ENCODE measurements at regions not wholly inside any gene's neighbourhood (a gene's known extent, or its start where the extent isn't known, plus 50 kb on each side); places are given as distances from the start of the nearest gene placed in this dataset.

DNA sequence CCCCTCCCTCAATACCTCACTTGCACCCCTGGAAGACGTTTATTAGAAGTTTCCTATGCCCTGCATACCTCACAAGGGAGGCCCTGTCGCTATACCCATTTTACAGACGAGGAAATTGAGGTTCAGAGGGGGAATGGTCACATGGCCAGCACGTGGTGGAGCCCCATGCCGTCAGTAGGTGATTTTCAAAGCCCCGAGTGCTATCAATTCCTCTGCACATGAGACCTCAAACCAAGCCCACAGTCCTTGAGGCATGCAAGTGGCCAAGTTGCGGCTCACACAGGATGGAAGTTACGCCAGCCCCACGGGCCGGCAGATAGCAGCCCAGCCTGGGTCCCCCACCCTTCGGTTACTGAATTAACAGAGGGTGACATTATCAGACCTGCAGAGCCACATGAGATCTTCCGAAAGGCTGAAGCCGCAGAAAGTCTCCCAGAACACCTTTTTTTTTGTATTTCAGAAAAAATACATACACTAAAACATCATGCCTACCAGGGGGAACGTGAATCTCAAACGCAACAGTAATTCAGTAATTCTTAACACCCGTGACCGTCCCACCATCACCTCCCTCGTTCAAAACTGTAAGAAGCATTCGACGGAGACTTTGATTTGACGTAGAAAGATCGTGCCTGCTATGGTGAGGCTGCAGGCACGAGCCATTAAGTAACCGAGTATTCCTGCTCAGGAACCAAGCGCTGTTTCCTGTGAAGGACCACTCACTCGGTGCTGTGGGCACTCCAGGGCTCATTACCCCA is 129.0 kb downstream of the RFLNA start:
- no peak for DNase-seq

DNA sequence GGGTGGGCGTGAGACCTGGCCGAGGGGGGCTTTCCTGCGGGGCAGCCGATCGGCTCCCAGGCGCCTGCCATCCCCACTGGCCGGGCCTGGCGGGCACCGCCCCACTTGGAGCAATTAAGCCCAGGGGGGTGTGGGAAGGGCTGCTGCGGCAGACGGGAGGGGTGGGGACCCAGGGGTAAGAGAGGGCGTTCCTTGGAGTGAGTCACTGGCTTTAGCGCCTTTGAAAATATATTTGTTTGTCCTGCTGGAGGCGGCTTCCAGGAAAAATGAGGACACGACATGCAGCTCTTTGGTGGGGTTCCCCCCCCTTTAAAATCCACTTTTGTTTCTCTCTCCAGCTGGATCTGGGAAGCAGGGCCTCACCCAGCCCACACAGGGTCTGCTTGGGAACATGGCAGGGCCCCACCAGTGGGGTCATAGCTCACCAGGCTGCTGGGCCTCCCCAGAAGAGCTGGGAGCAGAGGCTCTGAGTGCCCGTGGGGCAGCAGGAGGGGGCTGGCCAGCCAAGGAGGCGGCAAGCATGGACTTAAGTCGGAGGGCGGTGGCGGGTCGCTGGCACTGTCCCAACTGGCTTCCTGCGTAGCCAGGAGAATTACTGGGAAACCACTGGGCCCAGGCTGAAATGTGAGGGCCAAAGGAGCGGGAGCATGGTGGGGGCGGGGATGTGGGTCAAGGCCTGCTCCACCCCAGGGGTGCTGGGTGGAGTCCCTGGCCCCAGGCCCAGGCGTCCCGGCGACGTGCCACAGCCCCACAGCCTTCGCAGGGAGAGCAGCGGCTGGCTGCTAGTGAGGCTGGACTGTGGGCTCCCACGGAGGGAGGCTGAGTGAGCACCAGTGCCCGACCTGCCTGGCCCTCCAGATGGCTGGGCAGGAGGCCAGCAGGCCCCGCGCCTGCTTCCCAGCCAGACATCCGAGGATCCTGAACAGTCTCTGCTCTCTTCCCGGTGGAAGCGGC is 128.0 kb downstream of the RFLNA start:
- no peak for DNase-seq

DNA sequence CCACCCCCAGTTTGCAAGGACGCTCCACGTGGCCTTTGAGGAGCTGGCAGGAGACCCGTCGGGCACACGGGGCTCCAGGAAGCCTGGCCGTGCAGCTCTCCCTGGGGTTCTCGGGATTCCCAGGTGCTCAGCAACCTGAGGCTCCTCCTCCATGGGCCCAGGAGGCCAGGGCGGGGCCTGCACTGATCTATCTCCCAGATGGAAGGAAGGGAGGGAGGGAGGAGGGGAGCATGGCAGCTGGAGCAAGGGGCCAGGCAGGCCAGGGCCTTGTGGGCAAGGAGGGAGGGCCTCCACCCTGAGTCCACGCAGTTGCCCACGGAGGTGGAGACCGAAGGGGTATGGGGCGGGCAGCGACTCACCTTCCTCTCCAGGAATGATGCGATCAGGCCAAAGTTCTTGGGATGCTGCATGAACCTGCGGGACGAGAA is 127.3 kb downstream of the RFLNA start:
- no peak for DNase-seq

DNA sequence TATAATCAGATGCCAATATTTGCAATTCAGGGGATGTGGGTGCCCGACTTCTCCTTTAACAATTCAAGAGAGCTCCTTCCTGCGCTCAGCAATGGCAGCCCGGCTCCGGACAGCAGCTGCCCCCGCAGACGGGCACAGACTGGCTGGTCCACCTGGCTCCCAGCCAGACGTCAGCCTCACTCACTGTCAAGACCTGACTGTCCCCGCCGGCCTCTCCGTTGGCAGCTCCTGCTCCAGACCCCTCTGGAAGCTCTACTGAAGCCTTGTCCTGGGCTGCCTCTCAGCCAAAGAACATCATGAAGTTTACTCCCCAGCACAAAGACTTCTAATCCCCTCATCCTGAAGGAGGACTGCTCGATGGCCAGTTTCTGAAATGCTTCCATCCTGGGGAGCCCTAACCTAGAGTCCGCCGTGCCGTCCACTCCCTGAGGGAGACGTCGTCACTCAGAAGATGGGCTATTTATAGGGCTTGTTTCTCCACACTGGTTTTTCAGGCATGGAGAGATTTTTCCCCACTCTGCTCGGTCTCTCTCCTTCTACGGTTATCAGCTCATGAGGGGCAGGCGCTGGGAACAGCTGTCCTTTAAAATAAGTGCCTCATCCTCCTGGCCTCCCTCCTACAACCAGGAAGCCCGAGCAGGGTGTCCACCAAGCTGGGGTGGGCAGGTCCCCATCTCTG is 126.2 kb downstream of the RFLNA start:
- no peak for DNase-seq

DNA sequence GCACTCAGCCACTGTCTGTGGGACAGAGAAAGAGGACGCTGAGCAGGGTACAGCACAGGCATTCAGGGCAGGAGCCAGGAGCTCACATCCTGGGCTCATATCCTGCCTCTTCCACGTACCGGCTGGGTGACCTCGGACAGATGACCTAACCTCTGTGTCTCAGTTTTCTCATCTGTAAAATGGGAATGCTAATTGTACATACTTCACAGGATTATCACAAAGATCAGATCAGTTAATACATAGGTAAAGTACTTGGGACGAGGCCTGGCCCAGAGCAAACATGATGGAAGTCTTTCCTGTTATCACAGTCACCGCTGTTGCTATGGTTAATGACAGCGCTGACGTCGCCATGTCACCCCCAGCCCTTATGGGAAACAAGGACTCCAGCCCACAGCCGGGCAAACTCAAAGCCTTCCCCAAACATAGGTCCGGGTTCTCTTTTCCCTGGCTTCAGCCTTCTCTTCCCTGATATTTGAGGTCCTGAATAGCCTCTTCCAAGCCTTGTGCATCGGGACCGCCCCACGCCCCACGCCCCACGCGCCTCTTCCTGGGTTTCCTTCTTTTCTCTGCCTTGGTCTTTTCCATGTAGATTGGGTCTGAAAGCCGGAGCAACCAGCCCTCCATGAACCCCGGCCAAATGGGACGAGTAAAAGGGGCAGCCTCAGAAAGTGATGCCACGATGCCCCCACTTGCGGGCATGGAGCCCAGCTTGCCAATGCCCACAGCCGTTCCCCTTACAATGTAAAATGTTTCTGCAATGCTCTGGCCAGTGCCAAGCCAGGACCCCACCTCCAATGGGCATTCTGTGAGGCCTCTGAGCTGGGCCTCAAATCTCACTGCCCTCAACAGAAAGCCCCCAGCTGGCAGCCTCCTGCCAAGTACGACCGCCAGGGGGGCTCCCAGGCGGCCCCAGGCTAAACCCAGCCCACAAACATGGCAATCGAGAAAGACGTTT is 125.4 kb downstream of the RFLNA start:
- DNase-seq: no peak

DNA sequence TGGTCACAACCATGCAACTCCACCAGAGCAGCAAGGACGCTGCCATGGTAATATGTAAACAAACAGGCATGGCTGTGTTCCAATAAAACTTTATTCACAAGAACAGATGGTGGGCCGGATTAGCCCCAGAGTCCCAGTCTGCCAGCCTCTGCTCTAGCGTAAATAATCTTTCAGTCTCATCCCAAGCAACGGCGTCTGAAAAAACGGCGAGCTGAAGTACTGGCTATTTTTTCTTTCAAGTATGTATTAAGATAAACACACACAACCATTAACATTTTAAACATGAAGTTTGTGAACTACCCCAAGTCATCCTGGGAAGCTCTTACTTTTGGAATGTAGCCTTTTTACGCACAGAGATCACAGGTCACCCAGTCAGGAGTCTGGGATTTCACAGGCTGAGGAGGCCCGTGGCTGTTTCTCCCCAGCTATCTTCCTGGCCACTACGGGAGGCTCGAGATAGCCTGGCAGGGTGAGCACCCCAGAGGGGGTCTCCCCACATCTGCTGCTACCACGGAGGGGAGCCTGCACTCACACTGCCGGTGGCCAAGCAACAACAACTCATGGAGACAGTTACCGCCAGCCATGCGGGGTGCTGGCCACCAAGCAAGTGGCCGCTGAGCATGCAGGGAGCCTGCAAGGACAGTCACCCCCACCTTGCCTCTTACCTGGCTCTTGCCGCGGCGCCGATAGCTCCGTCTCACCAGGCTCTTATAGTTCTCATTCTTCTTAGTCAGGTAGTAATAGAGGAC is 124.6 kb downstream of the RFLNA start:
- no peak for DNase-seq

DNA sequence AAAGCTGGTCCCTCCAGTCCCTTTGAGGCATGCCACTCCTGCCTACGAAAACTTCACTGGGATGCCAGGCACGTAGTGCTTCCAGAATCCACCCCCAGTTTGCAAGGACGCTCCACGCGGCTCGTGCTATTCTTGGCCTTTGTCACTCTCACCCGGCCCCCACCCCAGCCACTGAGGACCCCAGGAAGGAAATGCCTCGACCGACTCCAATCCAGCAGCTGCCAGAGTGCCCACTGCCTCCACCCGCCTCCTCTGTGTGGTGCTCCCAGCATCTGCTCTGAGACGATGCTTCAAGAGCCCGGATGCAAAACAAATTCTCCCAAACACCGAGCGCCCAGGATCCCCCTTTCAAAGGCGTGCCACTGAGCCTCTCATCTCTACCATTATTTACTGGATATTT is 123.9 kb downstream of the RFLNA start:
- no peak for DNase-seq

DNA sequence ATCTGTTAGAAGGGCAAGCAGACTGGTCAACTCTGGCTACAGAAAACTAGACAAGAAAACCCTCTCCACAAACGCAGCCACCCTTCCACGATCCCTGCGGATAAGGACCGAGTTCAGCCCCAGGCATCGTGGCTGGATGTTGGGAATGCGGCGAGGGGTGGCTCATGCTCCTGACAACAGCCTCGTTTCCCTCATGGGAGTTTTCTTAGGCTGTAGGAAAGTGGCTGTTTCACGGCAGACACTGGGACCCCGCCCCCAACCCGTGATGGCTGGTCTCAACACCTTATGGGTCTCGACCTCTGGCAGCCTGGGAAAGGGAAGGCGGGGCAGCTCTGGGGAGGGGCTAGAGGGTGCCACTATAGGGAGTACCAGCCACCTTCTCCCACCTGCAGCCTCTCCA is 123.3 kb downstream of the RFLNA start:
- no peak for DNase-seq

DNA sequence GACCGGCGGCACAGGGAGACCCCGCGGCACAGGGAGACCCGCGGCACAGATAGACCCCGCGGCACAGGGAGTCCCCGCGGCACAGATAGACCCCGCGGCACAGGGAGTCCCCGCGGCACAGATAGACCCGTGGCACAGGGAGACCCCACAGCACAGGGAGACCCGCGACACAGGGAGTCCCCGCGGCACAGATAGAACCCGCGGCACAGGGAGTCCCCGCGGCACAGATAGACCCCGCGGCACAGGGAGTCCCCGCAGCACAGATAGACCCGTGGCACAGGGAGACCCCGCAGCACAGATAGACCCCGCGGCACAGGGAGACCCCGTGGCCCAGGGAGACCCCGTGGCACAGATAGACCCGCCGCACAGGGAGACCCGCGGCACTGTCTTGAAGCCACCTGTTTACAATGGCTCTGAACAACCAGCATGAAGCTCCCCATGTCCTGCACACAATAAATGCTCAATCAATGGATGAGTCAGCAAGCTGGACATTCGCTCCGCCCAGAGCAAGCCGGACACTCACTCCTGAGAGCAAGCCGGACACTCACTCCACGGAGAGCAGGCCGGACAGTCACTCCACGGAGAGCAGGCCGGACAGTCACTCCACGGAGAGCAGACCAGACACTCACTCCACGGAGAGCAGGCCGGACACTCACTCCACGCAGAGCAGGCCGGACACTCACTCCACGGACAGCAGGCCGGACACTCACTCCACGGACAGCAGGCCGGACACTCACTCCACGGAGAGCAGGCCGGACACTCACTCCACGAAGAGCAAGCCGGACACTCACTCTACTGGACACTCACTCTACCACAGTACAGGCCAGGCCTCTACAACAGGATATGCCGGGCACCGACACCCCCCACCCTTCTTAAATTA is 121.9 kb downstream of the RFLNA start:
- no peak for DNase-seq

DNA sequence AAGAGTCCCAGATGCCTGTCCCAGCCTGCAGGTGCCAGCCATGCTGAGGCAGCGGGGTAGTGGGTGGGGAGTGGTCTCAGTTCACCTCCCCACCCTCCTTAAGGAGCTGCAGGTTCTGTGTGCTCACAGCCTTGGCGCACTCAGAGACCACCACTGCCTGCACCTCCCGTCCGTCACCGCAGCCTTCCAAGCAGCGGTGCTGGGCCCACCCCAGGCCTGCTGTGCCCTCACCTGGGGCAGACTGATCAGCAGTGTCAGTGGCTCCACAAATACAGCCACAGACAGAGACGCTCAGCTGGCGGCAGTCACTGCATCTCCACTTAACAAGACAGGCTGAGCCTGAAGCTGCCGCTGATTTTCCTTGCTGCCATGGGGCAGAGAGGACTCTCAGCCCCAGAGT is 120.2 kb downstream of the RFLNA start:
- DNase-seq: no peak

DNA sequence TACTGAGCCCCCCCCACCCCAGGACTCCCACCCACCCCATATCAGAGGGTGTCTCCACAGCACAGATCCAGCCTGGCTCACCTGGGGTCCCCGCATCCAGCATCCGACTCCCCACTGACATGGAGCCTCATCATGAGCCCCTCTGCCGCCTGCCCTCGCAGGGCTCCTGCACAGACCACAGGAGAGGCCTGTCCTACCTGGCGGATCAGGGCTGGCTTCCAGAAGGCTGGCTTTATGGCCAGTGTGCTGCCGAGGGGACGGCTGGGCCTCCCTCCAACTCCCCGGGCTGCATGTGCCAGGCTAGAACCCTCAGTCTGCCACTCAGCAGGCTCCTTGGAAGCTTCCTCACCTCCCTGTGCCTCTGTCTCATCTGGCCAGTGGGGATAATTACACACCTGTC is 119.0 kb downstream of the RFLNA start:
- no peak for DNase-seq

DNA sequence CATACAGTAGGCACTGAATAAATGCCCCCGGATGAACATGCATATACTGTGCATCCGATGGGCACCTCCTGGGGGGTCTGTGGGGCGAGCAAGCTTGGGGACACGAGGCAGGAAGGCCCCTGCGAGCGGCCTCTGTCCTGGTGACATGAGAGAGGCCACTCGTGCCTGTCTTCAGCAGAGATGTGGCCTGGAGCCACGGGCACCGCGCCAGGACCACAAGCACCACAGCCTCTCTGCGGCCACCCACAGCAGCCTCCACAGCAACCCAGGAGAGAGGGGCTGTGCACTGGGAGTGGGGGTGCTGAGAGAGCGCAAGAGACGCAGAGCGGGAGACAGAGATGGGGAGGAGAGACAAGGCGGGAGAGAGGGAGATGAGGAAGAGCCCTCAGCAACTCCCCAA is 118.5 kb downstream of the RFLNA start:
- no peak for DNase-seq

DNA sequence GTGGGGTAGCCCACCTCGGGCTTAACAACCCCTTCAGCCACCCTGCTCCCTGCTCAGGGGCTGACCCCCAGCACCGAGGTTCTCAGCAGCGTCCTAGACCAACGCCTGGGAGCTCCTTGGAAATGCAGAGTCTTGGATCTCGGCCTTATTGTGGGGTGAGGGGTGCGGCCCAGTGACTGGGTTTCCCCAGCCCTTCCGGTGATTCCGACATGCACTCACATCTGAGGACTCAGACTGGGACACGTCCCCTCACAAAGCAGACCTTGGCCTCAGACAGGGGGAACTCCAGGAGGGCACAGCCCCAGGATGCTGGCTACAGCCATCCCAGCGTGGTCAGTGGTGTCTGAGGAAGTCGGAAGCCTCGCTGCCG is 117.7 kb downstream of the RFLNA start:
- no peak for DNase-seq

DNA sequence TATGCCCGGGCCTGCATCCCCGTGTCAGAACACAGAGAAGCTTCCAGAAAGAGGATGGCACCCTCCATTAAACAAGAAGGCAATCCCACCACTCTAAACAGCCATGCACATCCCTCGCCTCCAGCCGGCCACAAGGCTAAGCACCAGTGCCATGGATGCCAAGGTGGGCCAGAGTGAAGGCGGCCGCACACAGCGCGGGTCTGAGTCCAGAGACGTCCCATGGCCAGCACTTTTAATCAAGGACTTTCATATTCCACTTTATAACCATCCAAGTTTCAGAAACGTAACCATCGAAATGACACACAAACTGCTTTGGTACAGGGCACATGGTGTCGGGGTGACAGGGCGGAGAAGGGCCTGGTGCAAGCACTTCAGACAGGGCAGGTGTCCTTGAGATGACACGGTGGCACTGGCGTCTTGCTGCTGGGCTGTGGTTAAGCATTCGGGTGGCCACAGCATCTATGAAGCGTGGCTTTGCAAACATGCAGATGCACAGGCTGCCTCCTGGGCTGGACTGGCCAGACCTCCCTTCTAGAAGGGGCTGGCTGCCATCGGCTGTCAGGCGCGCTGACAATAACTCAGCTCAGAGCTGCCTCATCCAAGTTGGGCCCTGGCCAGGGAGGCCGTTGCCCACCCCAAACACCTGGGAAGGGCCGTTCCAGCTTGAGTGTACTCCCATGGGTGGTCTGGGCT is 117.2 kb downstream of the RFLNA start:
- no peak for DNase-seq

DNA sequence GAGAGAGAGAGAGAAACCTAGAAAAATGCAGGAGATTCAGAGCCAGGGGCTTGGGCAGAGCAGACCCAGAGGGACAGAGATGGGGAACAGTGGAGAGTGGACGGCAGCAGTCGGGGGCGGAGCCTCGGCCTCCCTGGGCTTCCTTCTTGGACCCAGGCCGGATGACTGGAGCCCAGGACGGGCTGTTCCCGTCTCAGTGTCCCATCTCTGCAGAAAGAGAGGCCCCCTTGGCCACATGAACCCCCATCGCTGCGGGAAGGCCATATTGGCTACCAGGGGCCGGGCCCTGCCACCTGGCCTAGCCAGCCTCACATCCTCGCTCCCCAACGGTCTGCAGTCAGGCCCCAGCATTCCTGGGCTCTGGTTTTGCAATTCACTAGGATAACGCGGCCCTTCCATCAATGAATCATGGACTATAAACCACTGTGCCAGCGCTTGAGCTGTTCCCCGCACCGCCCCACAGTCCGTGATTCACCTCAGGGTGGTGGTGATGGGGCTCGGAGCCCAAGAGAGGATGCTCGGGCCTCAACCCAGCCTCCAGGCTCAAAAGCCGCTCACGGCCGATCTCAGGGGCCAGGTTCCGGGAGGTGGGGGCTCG is 116.5 kb downstream of the RFLNA start:
- DNase-seq: no peak

DNA sequence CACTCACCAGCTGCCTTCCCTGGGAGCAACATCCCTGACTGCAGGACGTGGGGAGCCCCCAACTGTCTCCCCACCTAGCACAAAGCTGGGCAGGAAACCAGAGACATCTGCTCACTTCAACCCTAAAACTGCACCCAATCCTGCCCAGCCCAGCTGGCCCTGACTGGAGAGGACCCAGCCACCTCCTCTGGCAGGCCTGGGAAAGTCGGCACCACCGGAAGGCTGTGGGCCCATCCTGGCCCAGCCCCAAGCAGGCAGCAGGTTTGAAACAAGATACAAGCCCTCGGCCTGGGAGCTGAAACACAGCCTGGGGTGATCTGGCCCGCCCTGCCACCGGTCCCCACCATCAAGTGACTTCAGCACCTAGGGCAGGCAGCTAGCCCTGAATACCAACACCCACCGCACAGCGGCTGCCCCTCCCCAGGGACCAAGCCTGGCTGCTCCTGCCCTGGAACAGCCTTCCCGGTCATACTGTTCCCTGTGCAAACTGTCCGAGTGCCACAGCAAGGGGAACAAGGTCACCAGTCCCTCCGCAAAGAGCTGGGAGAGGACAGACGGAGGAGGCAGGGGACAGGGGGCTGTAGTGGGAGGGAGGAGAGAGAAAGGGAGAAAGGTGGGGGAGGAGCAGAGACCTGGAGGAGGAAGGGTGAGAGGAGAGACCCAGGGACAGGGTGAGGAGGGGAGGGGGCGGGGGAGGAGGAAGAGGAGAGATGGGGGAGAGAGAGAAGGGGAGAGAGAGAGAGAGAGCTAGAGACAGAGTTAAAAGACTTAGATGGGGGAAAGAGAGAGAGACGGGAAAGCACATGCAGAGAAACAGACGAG is 115.7 kb downstream of the RFLNA start:
- no peak for DNase-seq

DNA sequence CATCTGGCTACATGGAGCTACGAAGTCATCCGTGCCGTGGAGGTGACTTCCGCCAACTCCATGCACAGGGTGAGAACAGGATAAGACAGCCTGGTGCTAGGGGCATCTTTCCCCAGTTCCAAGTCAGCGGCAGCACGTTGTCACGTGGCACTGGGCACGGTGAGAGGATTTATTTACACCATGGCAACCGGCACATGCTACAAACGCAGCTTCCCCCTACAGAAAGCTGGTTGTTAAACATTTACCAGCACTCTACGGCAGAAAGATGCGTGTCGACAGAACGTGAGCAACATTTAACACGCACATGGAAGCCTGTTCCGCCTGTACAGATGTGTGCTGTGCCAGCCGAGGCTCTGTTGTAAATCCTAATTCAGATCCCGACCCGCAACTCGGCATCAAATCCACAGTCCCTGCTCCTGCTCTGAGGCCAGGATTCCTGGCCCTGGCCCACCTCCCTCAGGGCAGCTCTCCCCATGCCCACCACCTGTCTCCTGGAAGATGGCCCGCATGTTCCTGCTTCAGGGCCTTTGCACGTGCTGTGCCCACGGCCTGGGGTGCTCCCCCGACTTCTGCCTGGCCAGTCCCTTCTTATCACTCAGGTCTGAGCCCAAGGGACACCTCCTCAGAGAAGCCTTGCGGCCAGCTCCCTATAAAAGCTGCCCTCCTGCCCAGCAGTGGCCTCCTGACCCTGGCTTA is 114.1 kb downstream of the RFLNA start:
- no peak for DNase-seq

DNA sequence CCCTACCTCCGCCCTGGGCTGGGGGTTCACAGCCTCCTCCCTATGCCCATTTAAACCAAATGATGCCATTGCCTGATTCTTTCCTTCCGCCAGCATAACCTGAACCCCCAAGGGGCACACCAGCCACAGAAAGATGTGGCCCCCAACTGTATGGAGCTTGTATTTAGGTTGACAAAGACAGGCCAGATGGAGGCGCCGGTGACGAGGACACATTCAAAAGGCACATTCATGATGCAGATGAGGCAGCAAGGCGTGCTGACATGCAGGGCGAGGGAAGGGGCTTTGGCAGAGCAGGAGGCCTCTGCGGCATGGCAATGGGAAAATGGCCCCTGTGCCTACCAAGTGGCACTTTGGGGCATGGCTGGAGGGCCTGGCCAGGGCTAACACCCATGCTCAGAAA is 112.2 kb downstream of the RFLNA start:
- DNase-seq: no peak

Data from MV-4-11 (cell line).